HCT116 (cell line): ENCODE measurements at regions not wholly inside any gene's neighbourhood (a gene's known extent, or its start where the extent isn't known, plus 50 kb on each side); places are given as distances from the start of the nearest gene placed in this dataset.

Experiments
- ATAC-seq: fragments of 200-7000 bp; cut with Tn5 transposase; 2 replicates; pipeline ENCODE4 v1.9.1; 2020; ENCODE audit warnings: mild to moderate bottlenecking, moderate library complexity
- BruUV-seq: library from RNA; stranded (reverse); fragments of 400-500 nt; replicated peaks from 2 replicates; lab custom pipeline; 2021; lab: Mats Ljungman, UMichigan
- CTCF ChIA-PET: fragments of 300-600 bp; sonication (Branson Sonifier 250); formaldehyde crosslinking; loops from one replicate; lab custom pipeline; 2021; ENCODE audit warnings: antibody characterized with exemption; lab: Charles Lee
- POLR2A ChIA-PET: fragments of 300-600, 350-600 bp; sonication (Branson Sonifier 250); formaldehyde crosslinking; loops from one replicate; lab custom pipeline; 2021; ENCODE audit warnings: antibody characterized with exemption; lab: Charles Lee
- RAD21 ChIA-PET, 2 experiments: fragments of 300-600 bp; sonication (Branson Sonifier 250); formaldehyde crosslinking; loops; one replicate each; lab custom pipeline; 2023; ENCODE audit warnings: low total read pairs in 2 of 2; ENCODE audit not compliant: uncharacterized antibody in 2 of 2, unreplicated experiment in 2 of 2, low non-redundant PET in 1 of 2; lab: Charles Lee
- DNase-seq: peaks from one replicate; pipeline ENCODE4 v3.0.0-alpha.2; 2010; ENCODE audit warnings: low read depth, low spot score
- H2AFZ ChIP-seq: fragments of 200-600 bp; shearing (Covaris generic), sonication (generic); 2 replicates; pipeline ENCODE4 v1.6.1; 2017; ENCODE audit warnings: low read depth, mixed run types, mixed read lengths, antibody characterized with exemption, low read length; ENCODE audit not compliant: poor library complexity, severe bottlenecking
- H3K27ac ChIP-seq: 2 replicates; pipeline ENCODE4 v1.5.1; 2012; ENCODE audit warnings: low read depth, low read length
- H3K27me3 ChIP-seq: fragments of 200-600 bp; sonication (generic); 2 replicates; pipeline ENCODE4 v1.6.1; 2016; ENCODE audit warnings: mixed run types, low read length, mixed read lengths; ENCODE audit not compliant: insufficient read depth
- H3K36me3 ChIP-seq, 2 experiments: fragments of 200-500 bp in 1 of 2; fragments of 200-600 bp in 1 of 2; sonication (Bioruptor generic) in 1 of 2; sonication (generic) in 1 of 2; 2 replicates each; pipeline versions ENCODE4 v1.5.1 to v1.6.1; 2014 to 2016; ENCODE audit warnings: low read length in 2 of 2, inconsistent platforms in 1 of 2, mixed read lengths in 1 of 2, mixed run types in 1 of 2; ENCODE audit not compliant: insufficient read depth in 2 of 2, control insufficient read depth in 1 of 2
- H3K4me1 ChIP-seq, 2 experiments: fragments of 200-600 bp in 1 of 2; sonication (generic) in 1 of 2; 2 replicates each; pipeline versions ENCODE4 v1.5.1 to v1.6.1; 2012 to 2017; ENCODE audit warnings: low read length in 2 of 2, inconsistent platforms in 1 of 2, mild to moderate bottlenecking in 1 of 2, mixed read lengths in 1 of 2, mixed run types in 1 of 2, moderate library complexity in 1 of 2; ENCODE audit not compliant: insufficient read depth in 2 of 2, control insufficient read depth in 1 of 2
- H3K4me2 ChIP-seq: fragments of 200-600 bp; sonication (generic); 2 replicates; pipeline ENCODE4 v1.6.1; 2017; ENCODE audit warnings: mixed run types, low read length, mixed read lengths
- H3K4me3 ChIP-seq, 2 experiments: fragments of 200-600 bp in 1 of 2; sonication (generic) in 1 of 2; replicated peaks in 1 of 2; 2 replicates each; pipeline ENCODE4 v1.5.1; 2011 to 2016; ENCODE audit warnings: low read length in 2 of 2, control low read depth in 1 of 2, low read depth in 1 of 2, mild to moderate bottlenecking in 1 of 2, mixed read lengths in 1 of 2, mixed run types in 1 of 2
- H3K79me2 ChIP-seq: fragments of 200-600 bp; sonication (generic); 2 replicates; pipeline ENCODE4 v1.6.1; 2017; ENCODE audit warnings: mild to moderate bottlenecking, mixed run types, low read length, moderate library complexity, mixed read lengths; ENCODE audit not compliant: insufficient read depth
- H3K9ac ChIP-seq: fragments of 200-600 bp; sonication (generic); 2 replicates; pipeline ENCODE4 v1.6.1; 2016; ENCODE audit warnings: low read length, mixed read lengths
- H3K9me2 ChIP-seq: fragments of 200-600 bp; sonication (generic), shearing (Covaris generic); 2 replicates; pipeline ENCODE4 v1.6.1; 2017; ENCODE audit warnings: mixed run types, mild to moderate bottlenecking, moderate library complexity; ENCODE audit not compliant: insufficient read depth
- H3K9me3 ChIP-seq, 2 experiments: fragments of 200-500 bp in 1 of 2; fragments of 200-600 bp in 1 of 2; sonication (Bioruptor generic) in 1 of 2; sonication (generic) in 1 of 2; 2 replicates each; pipeline ENCODE4 v1.6.1; 2014 to 2017; ENCODE audit warnings: low read length in 2 of 2, mixed read lengths in 2 of 2, inconsistent platforms in 1 of 2, low read depth in 1 of 2, mild to moderate bottlenecking in 1 of 2, mixed run types in 1 of 2, moderate library complexity in 1 of 2; ENCODE audit not compliant: control insufficient read depth in 1 of 2, insufficient read depth in 1 of 2
- H4K20me1 ChIP-seq: fragments of 200-600 bp; sonication (generic), shearing (Covaris generic); 2 replicates; pipeline ENCODE4 v1.6.1; 2017; ENCODE audit warnings: mixed run types, mild to moderate bottlenecking, moderate library complexity; ENCODE audit not compliant: insufficient read depth
- EGR1 ChIP-seq: IDR thresholded peaks from 2 replicates; pipeline ENCODE4 v1.6.1; 2012; ENCODE audit warnings: low read depth
- EZH2phosphoT487 ChIP-seq: fragments of 200-600 bp; IDR thresholded peaks from 2 replicates; pipeline ENCODE4 v1.6.1; 2018; ENCODE audit warnings: antibody characterized with exemption, borderline replicate concordance
- FOSL1 ChIP-seq: IDR thresholded peaks from 2 replicates; pipeline ENCODE4 v1.6.1; 2012; ENCODE audit warnings: low read depth
- POLR2A ChIP-seq: IDR thresholded peaks from 2 replicates; pipeline ENCODE4 v1.7.0; 2011; ENCODE audit warnings: borderline replicate concordance; ENCODE audit not compliant: insufficient read depth, insufficient read length; ENCODE audit errors: extremely low read depth
- POLR2AphosphoS5 ChIP-seq: IDR thresholded peaks from 2 replicates; pipeline ENCODE4 v1.6.1; 2011; ENCODE audit warnings: mild to moderate bottlenecking, low read depth, low read length, moderate library complexity
- SRF ChIP-seq: IDR thresholded peaks from 2 replicates; pipeline ENCODE4 v1.6.1; 2012; ENCODE audit warnings: low read depth
- TCF7L2 ChIP-seq: IDR thresholded peaks from 2 replicates; pipeline ENCODE4 v1.7.0; 2011; ENCODE audit warnings: borderline replicate concordance, inconsistent platforms; ENCODE audit not compliant: insufficient read depth, insufficient read length; ENCODE audit errors: extremely low read depth
- intact Hi-C: fragments of 100-400 bp; cut with micrococcal nuclease; formaldehyde crosslinking; loops from 2 replicates; pipeline ENCODE4 v1.10.0; 2022
- TF ChIP-seq, protein P1 (sequence below): IDR thresholded peaks from 2 replicates; pipeline ENCODE4 v1.6.1; 2011; ENCODE audit warnings: mild to moderate bottlenecking, low read length, moderate library complexity; ENCODE audit not compliant: insufficient replicate concordance; ENCODE audit errors: extremely low read depth
- TF ChIP-seq, protein P2 (sequence below), 3 experiments: fragments of 200-600 bp in 1 of 3; sonication (generic) in 1 of 3; IDR thresholded peaks in 2 of 3; conservative IDR thresholded peaks in 1 of 3; 2 replicates each; pipeline ENCODE4 v1.5.1; 2012 to 2017; ENCODE audit warnings: low read depth in 2 of 3, low read length in 2 of 3, antibody characterized with exemption in 1 of 3, borderline replicate concordance in 1 of 3, control low read depth in 1 of 3, mild to moderate bottlenecking in 1 of 3, mixed read lengths in 1 of 3, mixed run types in 1 of 3, moderate library complexity in 1 of 3; ENCODE audit not compliant: insufficient read depth in 1 of 3
- TF ChIP-seq, protein P3 (sequence below): IDR thresholded peaks from 2 replicates; pipeline ENCODE4 v1.6.1; 2012

DNA sequence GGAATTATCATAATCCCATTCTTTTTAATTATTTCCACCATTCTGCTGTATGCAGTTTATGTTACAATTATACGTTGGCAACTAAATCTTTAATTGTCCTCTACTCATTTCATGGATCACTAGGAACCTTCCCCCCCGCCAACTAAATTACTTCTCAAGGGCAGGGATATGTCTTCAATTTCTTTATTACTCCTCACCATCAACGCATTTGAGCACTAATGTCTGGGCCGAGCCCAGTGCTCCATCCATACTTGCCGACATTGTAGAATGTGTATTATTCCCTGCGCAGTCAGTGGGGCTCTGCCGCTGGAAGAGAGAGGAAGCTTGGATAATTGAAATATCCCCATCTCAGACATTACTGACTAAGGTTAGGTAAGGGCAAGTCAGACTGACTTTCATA is 236.4 kb upstream of the AJAP1 start:
- H3K9ac ChIP-seq = no peak overlapping the region
- H3K9me2 ChIP-seq = no peaks in the 10 kb centered on the region
- CTCF ChIA-PET = no interaction called here
- no peaks in the 10 kb centered on the region for H3K27me3 ChIP-seq
- H3K27ac ChIP-seq = no peak overlapping the region
- H2AFZ ChIP-seq = no peak overlapping the region
- DNase-seq (no peak), ATAC-seq (no peak)
- intact Hi-C loops = no loop called here
- H3K79me2 ChIP-seq = no peaks in the 10 kb centered on the region
- no peaks in the 10 kb centered on the region for H3K4me1 ChIP-seq
- H3K4me2 ChIP-seq = no peak overlapping the region
- RAD21 ChIA-PET = no interaction called here
- no peaks in the 10 kb centered on the region for H4K20me1 ChIP-seq
- POLR2A ChIA-PET = no interaction called here
- no TSS peak for BruUV-seq
- no peaks in the 10 kb centered on the region for H3K36me3 ChIP-seq
- H3K9me3 ChIP-seq = peaks cover 0 to 3% of the 10 kb centered on the region in 2 experiments; a peak in 1 of 4 replicates
- H3K4me3 ChIP-seq = no peak overlapping the region
- TF ChIP-seq POLR2A (no peak), SRF (no peak), EZH2phosphoT487 (no peak), EGR1 (no peak), FOSL1 (no peak), TCF7L2 (no peak), POLR2AphosphoS5 (no peak)
- TF ChIP-seq, protein P1, sequence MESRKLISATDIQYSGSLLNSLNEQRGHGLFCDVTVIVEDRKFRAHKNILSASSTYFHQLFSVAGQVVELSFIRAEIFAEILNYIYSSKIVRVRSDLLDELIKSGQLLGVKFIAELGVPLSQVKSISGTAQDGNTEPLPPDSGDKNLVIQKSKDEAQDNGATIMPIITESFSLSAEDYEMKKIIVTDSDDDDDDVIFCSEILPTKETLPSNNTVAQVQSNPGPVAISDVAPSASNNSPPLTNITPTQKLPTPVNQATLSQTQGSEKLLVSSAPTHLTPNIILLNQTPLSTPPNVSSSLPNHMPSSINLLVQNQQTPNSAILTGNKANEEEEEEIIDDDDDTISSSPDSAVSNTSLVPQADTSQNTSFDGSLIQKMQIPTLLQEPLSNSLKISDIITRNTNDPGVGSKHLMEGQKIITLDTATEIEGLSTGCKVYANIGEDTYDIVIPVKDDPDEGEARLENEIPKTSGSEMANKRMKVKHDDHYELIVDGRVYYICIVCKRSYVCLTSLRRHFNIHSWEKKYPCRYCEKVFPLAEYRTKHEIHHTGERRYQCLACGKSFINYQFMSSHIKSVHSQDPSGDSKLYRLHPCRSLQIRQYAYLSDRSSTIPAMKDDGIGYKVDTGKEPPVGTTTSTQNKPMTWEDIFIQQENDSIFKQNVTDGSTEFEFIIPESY = no peak
- TF ChIP-seq, protein P2, sequence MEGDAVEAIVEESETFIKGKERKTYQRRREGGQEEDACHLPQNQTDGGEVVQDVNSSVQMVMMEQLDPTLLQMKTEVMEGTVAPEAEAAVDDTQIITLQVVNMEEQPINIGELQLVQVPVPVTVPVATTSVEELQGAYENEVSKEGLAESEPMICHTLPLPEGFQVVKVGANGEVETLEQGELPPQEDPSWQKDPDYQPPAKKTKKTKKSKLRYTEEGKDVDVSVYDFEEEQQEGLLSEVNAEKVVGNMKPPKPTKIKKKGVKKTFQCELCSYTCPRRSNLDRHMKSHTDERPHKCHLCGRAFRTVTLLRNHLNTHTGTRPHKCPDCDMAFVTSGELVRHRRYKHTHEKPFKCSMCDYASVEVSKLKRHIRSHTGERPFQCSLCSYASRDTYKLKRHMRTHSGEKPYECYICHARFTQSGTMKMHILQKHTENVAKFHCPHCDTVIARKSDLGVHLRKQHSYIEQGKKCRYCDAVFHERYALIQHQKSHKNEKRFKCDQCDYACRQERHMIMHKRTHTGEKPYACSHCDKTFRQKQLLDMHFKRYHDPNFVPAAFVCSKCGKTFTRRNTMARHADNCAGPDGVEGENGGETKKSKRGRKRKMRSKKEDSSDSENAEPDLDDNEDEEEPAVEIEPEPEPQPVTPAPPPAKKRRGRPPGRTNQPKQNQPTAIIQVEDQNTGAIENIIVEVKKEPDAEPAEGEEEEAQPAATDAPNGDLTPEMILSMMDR (IDR thresholded peaks at IDR 0.05 in 2 of 3, conservative IDR thresholded peaks at IDR 0.05 in 1 of 3; ENCODE audit: borderline replicate concordance in 1 of 3, insufficient read depth in 1 of 3, low read depth in 2 of 3, low read length in 2 of 3) = no peak
- TF ChIP-seq, protein P3, sequence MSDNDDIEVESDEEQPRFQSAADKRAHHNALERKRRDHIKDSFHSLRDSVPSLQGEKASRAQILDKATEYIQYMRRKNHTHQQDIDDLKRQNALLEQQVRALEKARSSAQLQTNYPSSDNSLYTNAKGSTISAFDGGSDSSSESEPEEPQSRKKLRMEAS = no peak
